Fibroblast of skin of abdomen (primary cell): ENCODE measurements at regions not wholly inside any gene's neighbourhood (a gene's known extent, or its start where the extent isn't known, plus 50 kb on each side); places are given as distances from the start of the nearest gene placed in this dataset.

Experiments
- DNase-seq: peaks from one replicate; pipeline ENCODE4 v3.0.0-alpha.2; 2013

GRCh38 chr18:34159691-34160185, 65.0 kb downstream of the NOL4 start:
- no peak for DNase-seq

- DNase-seq, result peak; percentile 45
Observed at GRCh38 chr18:34158881-34159690, 65.6 kb downstream of the NOL4 start.

GRCh38 chr18:34153711-34154110, 71.0 kb downstream of the NOL4 start:
- DNase-seq, result peak; percentile 6

GRCh38 chr18:34131006-34131405, 93.7 kb downstream of the NOL4 start:
- DNase-seq, result no peak

- DNase-seq, result peak; percentile 82
Observed at GRCh38 chr18:34128436-34128835, 96.3 kb downstream of the NOL4 start.

- no peak for DNase-seq
Observed at GRCh38 chr18:34126121-34126520, 98.6 kb downstream of the NOL4 start.

- peak; percentile 56 for DNase-seq
Observed at GRCh38 chr18:34122724-34123334, 101.9 kb downstream of the NOL4 start.

GRCh38 chr18:34121200-34121721, 103.5 kb downstream of the NOL4 start:
- peak; percentile 81 for DNase-seq

GRCh38 chr18:34120294-34120693, 104.4 kb downstream of the NOL4 start:
- DNase-seq, result peak; percentile 49

- no peak for DNase-seq
Observed at GRCh38 chr18:34117319-34117718, 107.4 kb downstream of the NOL4 start.

GRCh38 chr18:34115409-34116081, 109.2 kb downstream of the NOL4 start:
- no peak for DNase-seq

GRCh38 chr18:34114996-34115395, 109.7 kb downstream of the NOL4 start:
- DNase-seq, result no peak

GRCh38 chr18:34108206-34108605, 116.5 kb downstream of the NOL4 start:
- no peak for DNase-seq

GRCh38 chr18:34098109-34098508, 126.6 kb downstream of the NOL4 start:
- no peak for DNase-seq

- peak; percentile 5 for DNase-seq
Observed at GRCh38 chr18:34097312-34097711, 127.4 kb downstream of the NOL4 start.

GRCh38 chr18:34094148-34094547, 130.6 kb downstream of the NOL4 start:
- DNase-seq, result no peak

GRCh38 chr18:34092796-34093195, 131.9 kb downstream of the NOL4 start:
- no peak for DNase-seq

- no peak for DNase-seq
Observed at GRCh38 chr18:34086370-34086769, 138.3 kb downstream of the NOL4 start.

- DNase-seq, result no peak
Observed at GRCh38 chr18:34085140-34085739, 139.5 kb downstream of the NOL4 start.

- DNase-seq, result no peak
Observed at GRCh38 chr18:34084635-34085034, 140.1 kb downstream of the NOL4 start.

- DNase-seq, result no peak
Observed at GRCh38 chr18:34083910-34084535, 140.7 kb downstream of the NOL4 start.

- no peak for DNase-seq
Observed at GRCh38 chr18:34077599-34077998, 147.1 kb downstream of the NOL4 start.
